ENCODE measurements at regions not wholly inside any gene's neighbourhood (a gene's known extent, or its start where the extent isn't known, plus 50 kb on each side); places are given as distances from the start of the nearest gene placed in this dataset.

DNA sequence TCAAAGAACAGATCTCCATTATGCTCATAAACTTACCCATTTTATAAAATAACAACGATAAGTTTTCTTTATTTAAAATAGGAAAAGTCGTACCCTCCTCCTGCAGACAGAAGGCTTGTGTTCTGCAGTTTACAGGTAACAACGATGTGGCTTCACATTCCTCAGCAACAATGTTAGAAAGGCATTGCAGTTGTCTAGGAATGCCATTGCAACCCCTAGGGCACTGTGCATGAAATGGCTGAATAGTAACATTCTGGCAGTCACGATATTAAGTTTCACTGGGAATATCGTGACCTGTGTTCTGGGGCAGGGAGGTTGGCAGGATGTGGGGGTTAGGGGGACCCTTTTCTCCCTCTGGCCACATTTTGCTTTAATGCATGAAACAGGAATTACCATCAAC lies 331.9 kb downstream of the DEPDC1B start:
- RAD21 ChIA-PET (ENCODE audit: unreplicated experiment) = no interaction called here
- Histone ChIP-seq H3K4me3 (no peak overlapping the region), H3K27me3 (replicated peaks in 1 of 2; ENCODE audit: control insufficient read depth in 2 of 2, insufficient read depth in 2 of 2, low read length in 1 of 2) (no peaks in the 10 kb centered on the region), H2AFZ (ENCODE audit: control insufficient read depth, low read depth, low read length) (no peak overlapping the region), H3K9ac (ENCODE audit: control insufficient read depth, insufficient read depth, low read length) (no peak overlapping the region), H3K4me1 (ENCODE audit: control insufficient read depth, insufficient read depth, low read length) (no peaks in the 10 kb centered on the region), H4K20me1 (ENCODE audit: control insufficient read depth, insufficient read depth) (no peaks in the 10 kb centered on the region), H3K79me2 (ENCODE audit: control insufficient read depth, insufficient read depth, low read length) (no peaks in the 10 kb centered on the region), H3K9me3 (replicated peaks; ENCODE audit: control insufficient read depth, insufficient read depth, low read length) (no peaks in the 10 kb centered on the region; the same call in 2 of the 3 replicates), H3K27ac (ENCODE audit: control insufficient read depth, insufficient read depth) (no peak overlapping the region), H3K36me3 (ENCODE audit: control insufficient read depth in 2 of 2, insufficient read depth in 2 of 2, low read length in 1 of 2) (no peaks in the 10 kb centered on the region), H3K4me2 (ENCODE audit: control insufficient read depth, insufficient read depth) (no peak overlapping the region)
- FAIRE-seq (no peak), DNase-seq (ENCODE audit: low read depth, low spot score) (no peak), ATAC-seq (no peak)
- TF ChIP-seq SMAD1 (IDR thresholded peaks at IDR 0.05; ENCODE audit: low read depth, partially characterized antibody) (no peak), IRF4 (IDR thresholded peaks at IDR 0.05; ENCODE audit: low read depth, low read length) (no peak), TBL1XR1 (IDR thresholded peaks at IDR 0.05; ENCODE audit: low read depth, low read length) (no peak), SREBF2 (IDR thresholded peaks at IDR 0.05; ENCODE audit: low read length) (no peak), SMARCA5 (IDR thresholded peaks at IDR 0.05) (no peak), ZZZ3 (IDR thresholded peaks at IDR 0.05; ENCODE audit: control insufficient read depth, insufficient read length, low read depth) (no peak), LARP7 (IDR thresholded peaks at IDR 0.05) (no peak), CHD4 (IDR thresholded peaks at IDR 0.05) (no peak), RCOR1 (conservative IDR thresholded peaks at IDR 0.05; ENCODE audit: low read depth, low read length) (no peak)
- TF ChIP-seq, protein P1, sequence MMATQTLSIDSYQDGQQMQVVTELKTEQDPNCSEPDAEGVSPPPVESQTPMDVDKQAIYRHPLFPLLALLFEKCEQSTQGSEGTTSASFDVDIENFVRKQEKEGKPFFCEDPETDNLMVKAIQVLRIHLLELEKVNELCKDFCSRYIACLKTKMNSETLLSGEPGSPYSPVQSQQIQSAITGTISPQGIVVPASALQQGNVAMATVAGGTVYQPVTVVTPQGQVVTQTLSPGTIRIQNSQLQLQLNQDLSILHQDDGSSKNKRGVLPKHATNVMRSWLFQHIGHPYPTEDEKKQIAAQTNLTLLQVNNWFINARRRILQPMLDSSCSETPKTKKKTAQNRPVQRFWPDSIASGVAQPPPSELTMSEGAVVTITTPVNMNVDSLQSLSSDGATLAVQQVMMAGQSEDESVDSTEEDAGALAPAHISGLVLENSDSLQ (IDR thresholded peaks at IDR 0.05) = no peak
- TF ChIP-seq, protein P2, sequence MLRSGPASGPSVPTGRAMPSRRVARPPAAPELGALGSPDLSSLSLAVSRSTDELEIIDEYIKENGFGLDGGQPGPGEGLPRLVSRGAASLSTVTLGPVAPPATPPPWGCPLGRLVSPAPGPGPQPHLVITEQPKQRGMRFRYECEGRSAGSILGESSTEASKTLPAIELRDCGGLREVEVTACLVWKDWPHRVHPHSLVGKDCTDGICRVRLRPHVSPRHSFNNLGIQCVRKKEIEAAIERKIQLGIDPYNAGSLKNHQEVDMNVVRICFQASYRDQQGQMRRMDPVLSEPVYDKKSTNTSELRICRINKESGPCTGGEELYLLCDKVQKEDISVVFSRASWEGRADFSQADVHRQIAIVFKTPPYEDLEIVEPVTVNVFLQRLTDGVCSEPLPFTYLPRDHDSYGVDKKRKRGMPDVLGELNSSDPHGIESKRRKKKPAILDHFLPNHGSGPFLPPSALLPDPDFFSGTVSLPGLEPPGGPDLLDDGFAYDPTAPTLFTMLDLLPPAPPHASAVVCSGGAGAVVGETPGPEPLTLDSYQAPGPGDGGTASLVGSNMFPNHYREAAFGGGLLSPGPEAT (IDR thresholded peaks at IDR 0.05; ENCODE audit: low read depth) = no peak
- intact Hi-C loops (cut with micrococcal nuclease; ENCODE audit: unreplicated experiment) = no loop called here
- POLR2A ChIA-PET = no interaction called here
- in situ Hi-C loops (cut with MboI) = no loop called here
- WGBS (ENCODE audit: insufficient coverage, insufficient replicate concordance, low lambda C conversion rate, missing lambda C conversion rate) = 96% methylated on average over 5 of the region's 5 CpGs
- no TSS peak for BruUV-seq (replicated peaks)
- SMC1A ChIA-PET (ENCODE audit: uncharacterized antibody, unreplicated experiment) = no interaction called here
- CTCF ChIA-PET = no interaction called here
